Peyer's patch (tissue), 4 donors: ENCODE measurements at regions not wholly inside any gene's neighbourhood (a gene's known extent, or its start where the extent isn't known, plus 50 kb on each side); places are given as distances from the start of the nearest gene placed in this dataset.

ENCODE experiments used
- DNase-seq, 3 donors: peaks; one replicate each; pipeline ENCODE4 v3.0.0-alpha.2; 2017 to 2019
- H3K27ac ChIP-seq, 4 donors: fragments of 200-600 bp; sonication (generic); one replicate each; pipeline ENCODE4 v1.5.1; 2016 to 2019
- H3K27me3 ChIP-seq, 2 donors: fragments of 200-600 bp; sonication (generic); one replicate each; pipeline ENCODE4 v1.5.1; 2019
- H3K36me3 ChIP-seq, 3 donors: fragments of 200-600 bp; sonication (generic); one replicate each; pipeline ENCODE4 v1.5.1; 2016 to 2019
- H3K4me1 ChIP-seq, 4 donors: fragments of 200-600 bp; sonication (generic); one replicate each; pipeline ENCODE4 v1.5.1; 2016 to 2019
- H3K4me3 ChIP-seq, 4 donors: fragments of 200-600 bp; sonication (generic); 1 replicate in 3 of 4; 2 replicates in 1 of 4; pipeline ENCODE4 v1.5.1; 2016 to 2019; ENCODE audit warnings: mild to moderate bottlenecking in 1 of 4
- H3K9me3 ChIP-seq, 4 donors: fragments of 200-600 bp; sonication (generic); one replicate each; pipeline ENCODE4 v1.5.1; 2016 to 2019; ENCODE audit warnings: mild to moderate bottlenecking in 1 of 4
- CTCF ChIP-seq, 6 experiments: fragments of 450-650 bp in 4 of 6; fragments of 200-600 bp in 2 of 6; sonication (generic) in 1 of 6; IDR thresholded peaks; one replicate each; pipeline ENCODE4 v1.5.1; 2017 to 2019; ENCODE audit warnings: antibody characterized with exemption in 6 of 6, mild to moderate bottlenecking in 3 of 6, moderate library complexity in 1 of 6
- POLR2A ChIP-seq, 2 donors: fragments of 450-650 bp; IDR thresholded peaks; one replicate each; pipeline ENCODE4 v1.5.1; 2017; ENCODE audit warnings: antibody characterized with exemption in 2 of 2, mild to moderate bottlenecking in 2 of 2, moderate library complexity in 2 of 2

- Histone ChIP-seq H3K4me1 (no peaks in the 10 kb centered on the region), H3K9me3 (no peaks in the 10 kb centered on the region), H3K27me3 (no peaks in the 10 kb centered on the region), H3K27ac (no peak overlapping the region), H3K36me3 (no peaks in the 10 kb centered on the region), H3K4me3 (no peak overlapping the region)
- no peak for TF ChIP-seq CTCF (IDR thresholded peaks at IDR 0.05)
- no peak for TF ChIP-seq POLR2A (IDR thresholded peaks at IDR 0.05)
- DNase-seq: no peak
Observed at GRCh38 chrX:44735498-44735897, 108.3 kb upstream of the DUSP21 start.

GRCh38 chrX:44733931-44734330 lies 109.9 kb upstream of the DUSP21 start:
- no peaks in the 10 kb centered on the region for H3K27me3 ChIP-seq
- no peaks in the 10 kb centered on the region for H3K36me3 ChIP-seq
- H3K4me3 ChIP-seq: no peak overlapping the region
- no peak for TF ChIP-seq CTCF (IDR thresholded peaks at IDR 0.05)
- TF ChIP-seq POLR2A (IDR thresholded peaks at IDR 0.05): no peak
- no peak overlapping the region for H3K27ac ChIP-seq
- H3K9me3 ChIP-seq: no peaks in the 10 kb centered on the region
- H3K4me1 ChIP-seq: no peaks in the 10 kb centered on the region
- DNase-seq: no peak

GRCh38 chrX:44731160-44731559 lies 112.7 kb upstream of the DUSP21 start:
- Histone ChIP-seq H3K27ac (no peak overlapping the region), H3K4me3 (no peak overlapping the region), H3K36me3 (no peaks in the 10 kb centered on the region), H3K4me1 (no peaks in the 10 kb centered on the region), H3K27me3 (no peaks in the 10 kb centered on the region), H3K9me3 (no peaks in the 10 kb centered on the region)
- no peak for DNase-seq
- TF ChIP-seq POLR2A (IDR thresholded peaks at IDR 0.05): no peak

- no peaks in the 10 kb centered on the region for H3K4me1 ChIP-seq
- H3K36me3 ChIP-seq: no peaks in the 10 kb centered on the region
- no peak for TF ChIP-seq CTCF (IDR thresholded peaks at IDR 0.05)
- no peak for TF ChIP-seq POLR2A (IDR thresholded peaks at IDR 0.05)
- no peaks in the 10 kb centered on the region for H3K27me3 ChIP-seq
- H3K4me3 ChIP-seq: no peak overlapping the region
- H3K27ac ChIP-seq: no peak overlapping the region
- no peaks in the 10 kb centered on the region for H3K9me3 ChIP-seq
- DNase-seq: no peak
Observed at GRCh38 chrX:44723426-44723825, 120.4 kb upstream of the DUSP21 start.

- no peaks in the 10 kb centered on the region for H3K9me3 ChIP-seq
- no peak overlapping the region for H3K27ac ChIP-seq
- H3K4me3 ChIP-seq: no peak overlapping the region
- no peaks in the 10 kb centered on the region for H3K27me3 ChIP-seq
- DNase-seq: no peak
- TF ChIP-seq CTCF (IDR thresholded peaks at IDR 0.05) (no peak), POLR2A (IDR thresholded peaks at IDR 0.05) (no peak)
- no peaks in the 10 kb centered on the region for H3K4me1 ChIP-seq
- no peaks in the 10 kb centered on the region for H3K36me3 ChIP-seq
Observed at GRCh38 chrX:44708470-44708869, 135.4 kb upstream of the DUSP21 start.

GRCh38 chrX:44705817-44706551 lies 137.8 kb upstream of the DUSP21 start:
- TF ChIP-seq POLR2A (IDR thresholded peaks at IDR 0.05) (no peak), CTCF (IDR thresholded peaks at IDR 0.05) (no peak)
- Histone ChIP-seq H3K4me1 (no peaks in the 10 kb centered on the region), H3K4me3 (no peak overlapping the region), H3K27ac (no peak overlapping the region), H3K9me3 (no peaks in the 10 kb centered on the region), H3K36me3 (no peaks in the 10 kb centered on the region), H3K27me3 (no peaks in the 10 kb centered on the region)
- no peak for DNase-seq
